ENCODE measurements at regions not wholly inside any gene's neighbourhood (a gene's known extent, or its start where the extent isn't known, plus 50 kb on each side); places are given as distances from the start of the nearest gene placed in this dataset.
"Not testable (repeated sequence)": the region's sequence is repeated elsewhere in the genome, so short reads cannot be mapped to it uniquely, and the experiment has no call there.

GRCh38 chr2:145404690-145405089 lies 884.8 kb upstream of the ZEB2 start:
- no peak for DNase-seq (ENCODE audit: low spot score)

- DNase-seq (ENCODE audit: low spot score): no peak
These were observed 882.9 kb upstream of the ZEB2 start for GRCh38 chr2:145402706-145403277.

- DNase-seq (ENCODE audit: low spot score): no peak
These were observed 879.2 kb upstream of the ZEB2 start for GRCh38 chr2:145399131-145399530.

GRCh38 chr2:145394181-145394580 lies 874.3 kb upstream of the ZEB2 start:
- DNase-seq (ENCODE audit: low spot score): no peak

GRCh38 chr2:145386973-145387372 lies 867.1 kb upstream of the ZEB2 start:
- no peak for DNase-seq (ENCODE audit: low spot score)

- no peak for DNase-seq (ENCODE audit: low spot score)
These were observed 864.0 kb upstream of the ZEB2 start for GRCh38 chr2:145383961-145384360.

GRCh38 chr2:145380436-145381017 lies 860.6 kb upstream of the ZEB2 start:
- DNase-seq (ENCODE audit: low spot score): peak; percentile 80

- DNase-seq (ENCODE audit: low spot score): no peak
These were observed 860.0 kb upstream of the ZEB2 start for GRCh38 chr2:145379934-145380333.

- peak; percentile 12 for DNase-seq (ENCODE audit: low spot score)
These were observed 854.2 kb upstream of the ZEB2 start for GRCh38 chr2:145374165-145374564.

- not testable (repeated sequence) for DNase-seq (ENCODE audit: low spot score)
These were observed 847.4 kb upstream of the ZEB2 start for GRCh38 chr2:145367334-145367733.

GRCh38 chr2:145366341-145366740 lies 846.4 kb upstream of the ZEB2 start:
- no peak for DNase-seq (ENCODE audit: low spot score)

GRCh38 chr2:145360129-145360790 lies 840.3 kb upstream of the ZEB2 start:
- no peak for DNase-seq (ENCODE audit: low spot score)

GRCh38 chr2:145359561-145359960 lies 839.6 kb upstream of the ZEB2 start:
- no peak for DNase-seq (ENCODE audit: low spot score)

- DNase-seq (ENCODE audit: low spot score): no peak
These were observed 836.1 kb upstream of the ZEB2 start for GRCh38 chr2:145356056-145356455.

GRCh38 chr2:145352484-145352883 lies 832.6 kb upstream of the ZEB2 start:
- no peak for DNase-seq (ENCODE audit: low spot score)

GRCh38 chr2:145351864-145352425 lies 832.0 kb upstream of the ZEB2 start:
- no peak for DNase-seq (ENCODE audit: low spot score)

GRCh38 chr2:145350011-145350410 lies 830.1 kb upstream of the ZEB2 start:
- no peak for DNase-seq (ENCODE audit: low spot score)

- no peak for DNase-seq (ENCODE audit: low spot score)
These were observed 824.3 kb upstream of the ZEB2 start for GRCh38 chr2:145344076-145344724.

- DNase-seq (ENCODE audit: low spot score): no peak
These were observed 823.4 kb upstream of the ZEB2 start for GRCh38 chr2:145343287-145343686.

GRCh38 chr2:145341536-145341935 lies 821.6 kb upstream of the ZEB2 start:
- DNase-seq (ENCODE audit: low spot score): no peak

GRCh38 chr2:145339646-145340045 lies 819.7 kb upstream of the ZEB2 start:
- DNase-seq (ENCODE audit: low spot score): no peak

- DNase-seq (ENCODE audit: low spot score): no peak
These were observed 812.4 kb upstream of the ZEB2 start for GRCh38 chr2:145332210-145332898.

All from kidney capillary endothelial cell (primary cell).